Caco-2 (cell line): ENCODE measurements at regions not wholly inside any gene's neighbourhood (a gene's known extent, or its start where the extent isn't known, plus 50 kb on each side); places are given as distances from the start of the nearest gene placed in this dataset.

ENCODE experiments used
- BruUV-seq: library from RNA; stranded (reverse); fragments of 400-500 nt; replicated peaks from 2 replicates; lab custom pipeline; 2021; lab: Mats Ljungman, UMichigan
- CTCF ChIA-PET: fragments of 300-600 bp; sonication (Branson Sonifier 250); formaldehyde crosslinking; loops from one replicate; lab custom pipeline; 2022; ENCODE audit warnings: antibody characterized with exemption; lab: Charles Lee
- POLR2A ChIA-PET: fragments of 300-600 bp; sonication (Branson Sonifier 250); formaldehyde crosslinking; loops from one replicate; lab custom pipeline; 2022; ENCODE audit warnings: antibody characterized with exemption; lab: Charles Lee
- DNase-seq, 2 experiments: peaks; one replicate each; pipeline versions ENCODE4 v3.0.0 to v3.0.0-alpha.2; 2020 to 2022
- H3K27me3 ChIP-seq: replicated peaks from 2 replicates; pipeline ENCODE4 v1.6.0; 2011; ENCODE audit warnings: low read length; ENCODE audit not compliant: control insufficient read depth, insufficient read depth
- H3K36me3 ChIP-seq: 2 replicates; pipeline ENCODE4 v1.5.1; 2011; ENCODE audit warnings: low read length; ENCODE audit not compliant: control insufficient read depth, insufficient read depth
- H3K4me1 ChIP-seq: fragments of 250-450 bp; sonication (Bioruptor Pico); 2 replicates; pipeline ENCODE4 v1.5.1; 2020; ENCODE audit warnings: mild to moderate bottlenecking
- H3K4me3 ChIP-seq: 2 replicates; pipeline ENCODE4 v1.5.1; 2011; ENCODE audit warnings: low read depth, mild to moderate bottlenecking, control low read depth, low read length
- H3K9me3 ChIP-seq: fragments of 250-450 bp; sonication (Bioruptor Pico); 2 replicates; pipeline ENCODE4 v1.5.1; 2020; ENCODE audit warnings: mild to moderate bottlenecking, moderate library complexity
- H3K27ac Mint-ChIP-seq: one replicate; pipeline ENCODE4 v1.8.0; 2022; ENCODE audit warnings: mixed read lengths; ENCODE audit not compliant: unreplicated experiment
- H3K27me3 Mint-ChIP-seq: one replicate; pipeline ENCODE4 v1.8.0; 2022; ENCODE audit warnings: mixed read lengths; ENCODE audit not compliant: insufficient read depth, unreplicated experiment
- H3K36me3 Mint-ChIP-seq: one replicate; pipeline ENCODE4 v1.8.0; 2022; ENCODE audit warnings: mild to moderate bottlenecking, mixed read lengths; ENCODE audit not compliant: insufficient read depth, unreplicated experiment
- H3K4me1 Mint-ChIP-seq: one replicate; pipeline ENCODE4 v1.8.0; 2022; ENCODE audit warnings: low read depth, mixed read lengths; ENCODE audit not compliant: unreplicated experiment
- H3K4me3 Mint-ChIP-seq: one replicate; pipeline ENCODE4 v1.8.0; 2022; ENCODE audit warnings: mild to moderate bottlenecking, moderate library complexity, mixed read lengths; ENCODE audit not compliant: unreplicated experiment
- H3K9me3 Mint-ChIP-seq: one replicate; pipeline ENCODE4 v1.8.0; 2022; ENCODE audit warnings: mixed read lengths; ENCODE audit not compliant: unreplicated experiment
- CTCF ChIP-seq, 2 experiments: fragments of 200-600 bp in 1 of 2; IDR thresholded peaks; 1 replicate in 1 of 2; 2 replicates in 1 of 2; pipeline versions ENCODE4 v1.5.1 to v1.8.0; 2011 to 2022; ENCODE audit warnings: antibody characterized with exemption in 1 of 2, control low read depth in 1 of 2, inconsistent platforms in 1 of 2, low read depth in 1 of 2, low read length in 1 of 2, mild to moderate bottlenecking in 1 of 2, moderate library complexity in 1 of 2; ENCODE audit not compliant: insufficient read depth in 1 of 2, severe bottlenecking in 1 of 2, unreplicated experiment in 1 of 2
- intact Hi-C: fragments of 100-400 bp; cut with micrococcal nuclease; formaldehyde crosslinking; loops from one replicate; pipeline ENCODE4 v1.10.0; 2022; ENCODE audit not compliant: unreplicated experiment

DNA sequence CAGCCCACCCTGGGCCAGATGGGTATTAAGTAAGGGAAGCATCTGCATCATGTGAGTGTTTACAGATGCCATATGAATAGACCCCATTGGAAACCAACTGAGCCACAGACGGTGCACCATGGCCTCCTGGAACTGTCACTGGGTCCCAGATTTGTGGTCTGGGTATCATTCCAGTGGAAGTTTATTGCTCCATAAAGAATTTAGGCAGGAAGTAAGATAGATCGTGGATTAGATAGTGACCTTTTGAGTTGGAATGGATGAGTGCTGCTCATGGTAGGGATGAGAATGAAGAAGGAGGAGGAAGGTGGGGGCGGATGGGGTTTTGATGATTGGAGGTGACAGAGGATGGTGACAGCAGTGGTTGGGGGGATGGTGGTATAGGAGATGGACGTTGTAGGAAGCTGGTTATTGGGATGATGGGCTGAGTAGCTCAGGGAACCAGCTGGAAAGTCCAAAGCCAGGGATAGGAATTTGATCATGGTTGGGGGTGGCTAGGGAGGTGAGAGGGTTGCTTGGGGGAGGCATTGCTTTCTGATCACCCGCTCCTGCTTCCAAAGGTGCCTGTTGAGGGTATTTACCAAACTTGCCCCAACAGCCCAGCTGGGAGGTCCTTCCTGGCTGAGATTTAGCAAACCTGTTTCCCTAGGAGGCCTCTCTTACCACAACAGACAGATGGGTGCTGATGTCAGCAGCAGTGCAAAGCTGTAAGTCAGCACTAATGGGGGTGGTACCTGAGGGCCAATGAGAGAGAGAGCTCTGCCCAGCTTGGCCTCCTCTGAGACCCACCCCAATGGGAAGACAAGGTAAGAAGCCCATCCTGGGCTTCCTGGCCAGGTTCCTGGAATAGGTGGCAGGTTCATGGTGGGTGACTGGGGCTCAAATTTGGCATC, 78.0 kb downstream of the VEGFA start:
- ChIA-PET POLR2A (no interaction called here), CTCF (interaction anchor here (0.5 to 1.3 kb wide), 4 partner anchors 8 to 155 kb away, joined by 3 read pairs; partner anchors contain the start of gene VEGFA)
- Histone ChIP-seq H3K4me3 (no peak overlapping the region), H3K27me3 (no peaks in the 10 kb centered on the region), H3K9me3 (no peaks in the 10 kb centered on the region), H3K4me1 (peaks cover 51% of the 10 kb centered on the region), H3K36me3 (no peaks in the 10 kb centered on the region)
- no peaks in the 10 kb centered on the region for H3K9me3 Mint-ChIP-seq
- H3K4me1 Mint-ChIP-seq = peaks cover 47% of the 10 kb centered on the region
- BruUV-seq = no TSS peak
- peaks cover 8% of the 10 kb centered on the region for H3K36me3 Mint-ChIP-seq
- TF ChIP-seq CTCF (IDR thresholded peaks at IDR 0.05; ENCODE audit: insufficient read depth in 1 of 2, low read depth in 1 of 2, low read length in 1 of 2, severe bottlenecking in 1 of 2, unreplicated experiment in 1 of 2) = no peak
- DNase-seq = no peak
- H3K27me3 Mint-ChIP-seq = no peaks in the 10 kb centered on the region
- H3K4me3 Mint-ChIP-seq = no peak overlapping the region
- peak overlapping the region; percentile 10 for H3K27ac Mint-ChIP-seq
- intact Hi-C loops = no loop called here

DNA sequence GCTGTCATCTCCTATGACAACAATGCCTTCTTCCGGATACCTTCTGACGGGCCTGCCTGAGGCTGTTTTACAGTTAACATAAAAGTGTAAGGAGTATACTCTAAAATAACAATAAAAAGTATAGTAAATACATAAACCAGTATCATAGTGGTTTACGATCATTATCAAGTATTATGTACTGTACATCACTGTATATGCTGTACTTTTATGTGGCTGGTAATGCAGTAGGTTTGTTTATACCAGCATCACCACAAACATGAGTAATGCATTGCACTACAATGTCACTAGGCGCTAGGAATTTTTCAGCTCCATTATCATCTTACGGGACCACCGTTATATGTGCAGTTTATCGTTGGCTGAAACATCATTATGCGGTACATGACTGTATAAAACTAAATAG, 76.5 kb downstream of the VEGFA start:
- intact Hi-C loops = no loop called here
- Mint-ChIP-seq H3K4me1 (peaks cover 51% of the 10 kb centered on the region), H3K27me3 (no peaks in the 10 kb centered on the region), H3K9me3 (no peaks in the 10 kb centered on the region), H3K36me3 (peaks cover 8% of the 10 kb centered on the region), H3K27ac (no peak overlapping the region), H3K4me3 (no peak overlapping the region)
- no TSS peak for BruUV-seq
- no peak for DNase-seq
- ChIA-PET POLR2A (no interaction called here), CTCF (interaction anchor here (1.3 to 1.5 kb wide), 2 partner anchors 8 to 80 kb away, joined by 3 to 4 read pairs; no protein-coding TSS in a partner anchor)
- no peaks in the 10 kb centered on the region for H3K27me3 ChIP-seq
- no peak overlapping the region for H3K4me3 ChIP-seq
- H3K36me3 ChIP-seq = no peaks in the 10 kb centered on the region
- no peak for TF ChIP-seq CTCF (IDR thresholded peaks at IDR 0.05; ENCODE audit: insufficient read depth in 1 of 2, low read depth in 1 of 2, low read length in 1 of 2, severe bottlenecking in 1 of 2, unreplicated experiment in 1 of 2)
- no peaks in the 10 kb centered on the region for H3K9me3 ChIP-seq
- H3K4me1 ChIP-seq = peaks cover 39% of the 10 kb centered on the region

DNA sequence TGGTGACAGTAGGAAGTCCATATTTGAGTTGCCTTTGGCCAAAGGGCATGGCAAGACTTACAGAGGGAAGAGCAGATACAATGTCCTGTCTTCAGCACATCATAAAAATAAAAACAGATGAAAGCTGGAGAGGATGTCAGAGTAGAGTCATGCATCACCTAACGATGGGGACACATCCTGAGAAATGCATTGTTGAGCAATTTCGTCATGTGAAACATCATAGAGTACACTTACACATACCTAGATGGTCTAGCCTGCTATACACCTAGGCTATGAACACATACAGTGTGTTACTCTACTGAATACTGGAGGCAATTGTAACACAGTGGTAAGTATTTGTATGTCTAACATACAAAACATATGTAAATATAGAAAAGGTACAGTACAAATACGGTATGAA, 75.6 kb downstream of the VEGFA start:
- intact Hi-C loops = no loop called here
- TF ChIP-seq CTCF (IDR thresholded peaks at IDR 0.05; ENCODE audit: insufficient read depth in 1 of 2, low read depth in 1 of 2, low read length in 1 of 2, severe bottlenecking in 1 of 2, unreplicated experiment in 1 of 2) = no peak
- POLR2A ChIA-PET = no interaction called here
- Mint-ChIP-seq H3K27me3 (no peaks in the 10 kb centered on the region), H3K36me3 (peaks cover 7% of the 10 kb centered on the region), H3K27ac (no peak overlapping the region), H3K4me1 (peaks cover 43% of the 10 kb centered on the region), H3K9me3 (no peaks in the 10 kb centered on the region), H3K4me3 (no peak overlapping the region)
- CTCF ChIA-PET = interaction anchor here (1.3 to 1.5 kb wide), 2 partner anchors 9 to 81 kb away, joined by 3 to 4 read pairs; no protein-coding TSS in a partner anchor
- no peak for DNase-seq
- Histone ChIP-seq H3K4me3 (no peak overlapping the region), H3K9me3 (no peaks in the 10 kb centered on the region), H3K4me1 (peaks cover 30% of the 10 kb centered on the region), H3K36me3 (no peaks in the 10 kb centered on the region), H3K27me3 (no peaks in the 10 kb centered on the region)
- BruUV-seq = no TSS peak
